MM.1S (cell line): ENCODE measurements at regions not wholly inside any gene's neighbourhood (a gene's known extent, or its start where the extent isn't known, plus 50 kb on each side); places are given as distances from the start of the nearest gene placed in this dataset.

ENCODE experiments used
- DNase-seq: peaks from one replicate; pipeline ENCODE4 v3.0.0-alpha.2; 2015
- H2AFZ ChIP-seq: fragments of 300-600 bp; sonication (generic); 2 replicates; pipeline ENCODE4 v1.6.0; 2016; ENCODE audit warnings: antibody characterized with exemption, low read length
- H3F3A ChIP-seq: fragments of 300-600 bp; sonication (generic); 2 replicates; pipeline ENCODE4 v1.6.1; 2016; ENCODE audit warnings: mild to moderate bottlenecking, antibody characterized with exemption, low read length, moderate library complexity, mixed read lengths; ENCODE audit not compliant: insufficient read depth
- H3K27ac ChIP-seq: fragments of 300-600 bp; sonication (generic); 2 replicates; pipeline ENCODE4 v1.5.1; 2016; ENCODE audit warnings: mild to moderate bottlenecking, low read length
- H3K27me3 ChIP-seq: fragments of 300-600 bp; sonication (generic); replicated peaks from 2 replicates; pipeline ENCODE4 v1.6.0; 2016; ENCODE audit warnings: low read length; ENCODE audit not compliant: insufficient read depth
- H3K36me3 ChIP-seq: fragments of 300-600 bp; sonication (generic); replicated peaks from 2 replicates; pipeline ENCODE4 v1.6.1; 2016; ENCODE audit warnings: mild to moderate bottlenecking, low read length, mixed read lengths; ENCODE audit not compliant: insufficient read depth
- H3K4me1 ChIP-seq: fragments of 300-600 bp; sonication (generic); 2 replicates; pipeline ENCODE4 v1.6.1; 2016; ENCODE audit warnings: low read length, mixed read lengths
- H3K4me2 ChIP-seq: fragments of 300-600 bp; sonication (generic); 2 replicates; pipeline ENCODE4 v1.6.0; 2016; ENCODE audit warnings: low read depth, low read length
- H3K4me3 ChIP-seq: fragments of 300-600 bp; sonication (generic); 2 replicates; pipeline ENCODE4 v1.5.1; 2016; ENCODE audit warnings: low read length, mixed read lengths
- H3K79me2 ChIP-seq: fragments of 300-600 bp; sonication (generic); 2 replicates; pipeline ENCODE4 v1.6.1; 2016; ENCODE audit warnings: mixed run types, low read length, mixed read lengths
- H3K9ac ChIP-seq: fragments of 300-600 bp; sonication (generic); 2 replicates; pipeline ENCODE4 v1.6.1; 2016; ENCODE audit warnings: low read length, mixed read lengths
- H3K9me2 ChIP-seq: fragments of 300-600 bp; sonication (generic); replicated peaks from 2 replicates; pipeline ENCODE4 v1.6.1; 2016; ENCODE audit warnings: mild to moderate bottlenecking, low read length, mixed read lengths; ENCODE audit not compliant: insufficient read depth
- H3K9me3 ChIP-seq: fragments of 300-600 bp; sonication (generic); replicated peaks from 2 replicates; pipeline ENCODE4 v1.6.1; 2016; ENCODE audit warnings: mild to moderate bottlenecking, low read length, mixed read lengths; ENCODE audit not compliant: insufficient read depth
- H4K20me1 ChIP-seq: fragments of 300-600 bp; sonication (generic); 2 replicates; pipeline ENCODE4 v1.6.1; 2016; ENCODE audit warnings: mild to moderate bottlenecking, low read length, moderate library complexity, mixed read lengths; ENCODE audit not compliant: insufficient read depth
- CTCF ChIP-seq: fragments of 300-600 bp; sonication (generic); IDR thresholded peaks from 2 replicates; pipeline ENCODE4 v1.5.1; 2016; ENCODE audit warnings: antibody characterized with exemption, low read length, mixed read lengths
- EZH2 ChIP-seq: fragments of 300-600 bp; sonication (generic); optimal IDR thresholded peaks from 2 replicates; pipeline ENCODE3; 2017; ENCODE audit warnings: low read depth, mild to moderate bottlenecking, antibody characterized with exemption, low read length, mixed read lengths
- EZH2phosphoT487 ChIP-seq: fragments of 300-600 bp; sonication (generic); IDR thresholded peaks from 2 replicates; pipeline ENCODE4 v1.6.1; 2018; ENCODE audit warnings: antibody characterized with exemption, low read length

- Histone ChIP-seq H3K27me3 (no peaks in the 10 kb centered on the region), H3K9ac (no peak overlapping the region), H3K9me3 (no peaks in the 10 kb centered on the region), H3K4me2 (no peak overlapping the region), H3K4me1 (0 out of 2 replicates have a peak, but pooled peaks cover 4% of the 10 kb centered on the region), H3K79me2 (no peaks in the 10 kb centered on the region), H3K9me2 (no peaks in the 10 kb centered on the region), H3F3A (no peaks in the 10 kb centered on the region), H4K20me1 (no peaks in the 10 kb centered on the region), H3K4me3 (no peak overlapping the region), H2AFZ (no peak overlapping the region), H3K36me3 (no peaks in the 10 kb centered on the region), H3K27ac (no peak overlapping the region)
- DNase-seq = no peak
- no peak for TF ChIP-seq EZH2phosphoT487
- TF ChIP-seq EZH2 = no peak
- no peak for TF ChIP-seq CTCF
Observed at GRCh38 chr12:9391815-9392214, 183.6 kb upstream of the PZP start.

GRCh38 chr12:9390761-9391160 lies 182.6 kb upstream of the PZP start:
- no peak overlapping the region for H3K4me2 ChIP-seq
- no peak overlapping the region for H3K9ac ChIP-seq
- H3K9me2 ChIP-seq = no peaks in the 10 kb centered on the region
- no peaks in the 10 kb centered on the region for H4K20me1 ChIP-seq
- no peak overlapping the region for H3K27ac ChIP-seq
- no peak overlapping the region for H3K4me3 ChIP-seq
- no peaks in the 10 kb centered on the region for H3K79me2 ChIP-seq
- H2AFZ ChIP-seq = no peak overlapping the region
- DNase-seq = no peak
- H3K4me1 ChIP-seq = 0 out of 2 replicates have a peak, but pooled peaks cover 4% of the 10 kb centered on the region
- H3K36me3 ChIP-seq = no peaks in the 10 kb centered on the region
- no peaks in the 10 kb centered on the region for H3K9me3 ChIP-seq
- H3K27me3 ChIP-seq = no peaks in the 10 kb centered on the region
- no peaks in the 10 kb centered on the region for H3F3A ChIP-seq
- TF ChIP-seq CTCF (no peak), EZH2 (no peak), EZH2phosphoT487 (no peak)

GRCh38 chr12:9389796-9390195 lies 181.6 kb upstream of the PZP start:
- Histone ChIP-seq H3K9me2 (no peaks in the 10 kb centered on the region), H3K36me3 (no peaks in the 10 kb centered on the region), H3F3A (no peaks in the 10 kb centered on the region), H2AFZ (no peak overlapping the region), H3K4me3 (no peak overlapping the region), H3K4me2 (no peak overlapping the region), H3K9me3 (no peaks in the 10 kb centered on the region), H3K27me3 (no peaks in the 10 kb centered on the region), H3K4me1 (0 out of 2 replicates have a peak, but pooled peaks cover 4% of the 10 kb centered on the region), H3K79me2 (no peaks in the 10 kb centered on the region), H3K9ac (no peak overlapping the region), H4K20me1 (no peaks in the 10 kb centered on the region), H3K27ac (no peak overlapping the region)
- TF ChIP-seq EZH2 (no peak), EZH2phosphoT487 (no peak), CTCF (no peak)
- no peak for DNase-seq

GRCh38 chr12:9388379-9388778 lies 180.2 kb upstream of the PZP start:
- no peak overlapping the region for H3K4me3 ChIP-seq
- no peaks in the 10 kb centered on the region for H3K27me3 ChIP-seq
- TF ChIP-seq EZH2 (no peak), EZH2phosphoT487 (no peak), CTCF (no peak)
- H3K9me2 ChIP-seq = no peaks in the 10 kb centered on the region
- H3K4me1 ChIP-seq = 0 out of 2 replicates have a peak, but pooled peaks cover 4% of the 10 kb centered on the region
- H3K27ac ChIP-seq = no peak overlapping the region
- no peak for DNase-seq
- H3K79me2 ChIP-seq = no peaks in the 10 kb centered on the region
- no peaks in the 10 kb centered on the region for H4K20me1 ChIP-seq
- no peaks in the 10 kb centered on the region for H3F3A ChIP-seq
- no peak overlapping the region for H3K9ac ChIP-seq
- no peak overlapping the region for H2AFZ ChIP-seq
- H3K4me2 ChIP-seq = no peak overlapping the region
- no peaks in the 10 kb centered on the region for H3K36me3 ChIP-seq
- no peaks in the 10 kb centered on the region for H3K9me3 ChIP-seq
